GM12865 (cell line): ENCODE measurements at regions not wholly inside any gene's neighbourhood (a gene's known extent, or its start where the extent isn't known, plus 50 kb on each side); places are given as distances from the start of the nearest gene placed in this dataset.

Experiments
- DNase-seq: peaks from one replicate; pipeline ENCODE4 v3.0.0; 2010; ENCODE audit warnings: low read depth
- H3K4me3 ChIP-seq: 2 replicates; pipeline ENCODE4 v1.5.1; 2011; ENCODE audit warnings: mild to moderate bottlenecking, low read depth, low read length, control low read depth
- CTCF ChIP-seq: IDR thresholded peaks from 2 replicates; pipeline ENCODE4 v1.5.1; 2011; ENCODE audit warnings: low read length, control low read depth, low read depth, inconsistent platforms; ENCODE audit not compliant: insufficient read depth; ENCODE audit errors: missing control alignments

GRCh38 chr11:109173504-109173903 lies 248.5 kb upstream of the C11orf87 start:
- no peak overlapping the region for H3K4me3 ChIP-seq
- TF ChIP-seq CTCF: no peak
- DNase-seq: no peak

GRCh38 chr11:109184376-109184775 lies 237.6 kb upstream of the C11orf87 start:
- H3K4me3 ChIP-seq: no peak overlapping the region
- no peak for DNase-seq
- no peak for TF ChIP-seq CTCF

GRCh38 chr11:109192864-109193263 lies 229.1 kb upstream of the C11orf87 start:
- no peak for DNase-seq
- TF ChIP-seq CTCF: no peak
- H3K4me3 ChIP-seq: no peak overlapping the region

- DNase-seq: no peak
- no peak for TF ChIP-seq CTCF
Measured at GRCh38 chr11:109193880-109194279, 228.1 kb upstream of the C11orf87 start.

GRCh38 chr11:109196016-109196415 lies 226.0 kb upstream of the C11orf87 start:
- TF ChIP-seq CTCF: no peak
- no peak for DNase-seq
- H3K4me3 ChIP-seq: no peak overlapping the region

More at GRCh38 chr11:109193880-109194279, 228.1 kb upstream of the C11orf87 start:
- H3K4me3 ChIP-seq: no peak overlapping the region

- no peak for DNase-seq
- TF ChIP-seq CTCF: no peak
- H3K4me3 ChIP-seq: no peak overlapping the region
Measured at GRCh38 chr11:109197656-109198055, 224.3 kb upstream of the C11orf87 start.

- DNase-seq: no peak
- TF ChIP-seq CTCF: no peak
- H3K4me3 ChIP-seq: no peak overlapping the region
Measured at GRCh38 chr11:109203176-109203575, 218.8 kb upstream of the C11orf87 start.
